Psoas muscle (tissue), 7 donors: ENCODE measurements at regions not wholly inside any gene's neighbourhood (a gene's known extent, or its start where the extent isn't known, plus 50 kb on each side); places are given as distances from the start of the nearest gene placed in this dataset.
A peak's percentile ranks its signal among the peaks of the same experiment; 100 is the strongest.

Source experiments
- ATAC-seq, 4 donors: fragments of 200-7000 bp; cut with Tn5 transposase; one replicate each; pipeline ENCODE4 v1.9.1; 2020; ENCODE audit warnings: moderate library complexity in 3 of 4, mild to moderate bottlenecking in 2 of 4
- DNase-seq, 2 donors: peaks; one replicate each; pipeline ENCODE4 v3.0.0-alpha.2; 2020
- H3K27ac ChIP-seq: fragments of 200-600 bp; one replicate; pipeline ENCODE4 v1.8.0; 2022
- H3K27me3 ChIP-seq, 3 donors: fragments of 200-600 bp in 1 of 3; one replicate each; pipeline versions ENCODE4 v1.6.1 to v1.8.0; 2013 to 2022; ENCODE audit warnings: low read length in 2 of 3, mild to moderate bottlenecking in 2 of 3, moderate library complexity in 1 of 3; ENCODE audit not compliant: insufficient read depth in 3 of 3
- H3K36me3 ChIP-seq, 2 donors: fragments of 200-600 bp in 1 of 2; one replicate each; pipeline versions ENCODE4 v1.6.1 to v1.8.0; 2013 to 2022; ENCODE audit warnings: low read depth in 1 of 2, mild to moderate bottlenecking in 1 of 2, moderate library complexity in 1 of 2; ENCODE audit not compliant: insufficient read depth in 1 of 2
- H3K4me1 ChIP-seq: fragments of 200-600 bp; one replicate; pipeline ENCODE4 v1.8.0; 2022
- H3K4me3 ChIP-seq: fragments of 200-600 bp; one replicate; pipeline ENCODE4 v1.8.0; 2022; ENCODE audit warnings: mild to moderate bottlenecking
- H3K9me3 ChIP-seq: fragments of 200-600 bp; one replicate; pipeline ENCODE4 v1.8.0; 2022
- WGBS, 3 donors: extraction: QIAGEN DNeasy Blood & Tissue Kit; methylation state at CpG; one replicate each; pipeline versions ENCODE4 v1.1.6 to v1.1.7; 2013; 5-methylcytosine and 5-hydroxymethylcytosine counted together
- intact Hi-C, 2 donors: fragments of 100-400 bp; cut with DNase I; formaldehyde crosslinking; loops; one replicate each; pipeline versions ENCODE4 v1.11.0 to v1.14.2; 2022
- TF ChIP-seq, protein P1 (sequence below): fragments of 200-600 bp; IDR thresholded peaks from one replicate; pipeline ENCODE4 v1.8.0; 2022; ENCODE audit warnings: antibody characterized with exemption
- donor health status: healthy with polysubstance abuse.
- donor health status: DM: no; HTN: no; CAD: no; lungs with moderate emphysema.
- donor health status: Bipolar disorder and iron deficiency.
- donor health status: healthy.
- donor health status: DM: yes; HTN: yes; CAD: no.
- donor health status: DM: no; HTN: no; CAD: no.
- donor health status: DM: yes; HTN: yes; CAD: no.

DNA sequence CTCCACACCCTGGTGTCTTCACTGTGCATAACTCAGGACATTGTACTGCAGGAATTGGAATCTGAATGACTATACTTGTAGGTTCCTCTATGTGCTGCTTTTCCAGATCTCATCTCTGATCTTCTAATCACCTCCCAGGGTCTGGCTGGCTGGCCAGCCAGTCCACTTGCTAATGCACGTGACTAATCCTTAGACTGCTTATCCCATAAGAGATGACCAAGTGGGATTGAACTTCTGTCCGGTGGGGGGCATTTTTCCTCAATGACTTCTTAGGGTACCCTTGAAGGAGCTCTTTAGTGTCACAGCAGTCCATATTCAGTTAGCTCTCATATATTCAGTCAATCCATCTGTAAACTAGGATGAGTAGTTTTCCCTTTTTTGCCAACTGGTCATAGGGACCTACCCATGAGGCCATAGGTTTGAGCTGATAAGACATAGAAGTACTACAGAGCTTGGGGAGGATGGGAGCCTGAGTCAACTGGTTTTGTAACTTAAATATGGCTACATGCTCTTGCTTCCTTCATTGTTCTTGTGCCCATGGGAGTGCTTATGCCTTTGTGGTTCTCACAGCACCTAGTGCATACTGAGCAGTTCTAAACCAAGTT is 71.9 kb upstream of the WDR1 start:
- H3K27me3 ChIP-seq: no peaks in the 10 kb centered on the region
- H3K36me3 ChIP-seq: no peaks in the 10 kb centered on the region
- H3K4me3 ChIP-seq: no peak overlapping the region
- no peaks in the 10 kb centered on the region for H3K4me1 ChIP-seq
- intact Hi-C loops: no loop called here
- TF ChIP-seq, protein P1, sequence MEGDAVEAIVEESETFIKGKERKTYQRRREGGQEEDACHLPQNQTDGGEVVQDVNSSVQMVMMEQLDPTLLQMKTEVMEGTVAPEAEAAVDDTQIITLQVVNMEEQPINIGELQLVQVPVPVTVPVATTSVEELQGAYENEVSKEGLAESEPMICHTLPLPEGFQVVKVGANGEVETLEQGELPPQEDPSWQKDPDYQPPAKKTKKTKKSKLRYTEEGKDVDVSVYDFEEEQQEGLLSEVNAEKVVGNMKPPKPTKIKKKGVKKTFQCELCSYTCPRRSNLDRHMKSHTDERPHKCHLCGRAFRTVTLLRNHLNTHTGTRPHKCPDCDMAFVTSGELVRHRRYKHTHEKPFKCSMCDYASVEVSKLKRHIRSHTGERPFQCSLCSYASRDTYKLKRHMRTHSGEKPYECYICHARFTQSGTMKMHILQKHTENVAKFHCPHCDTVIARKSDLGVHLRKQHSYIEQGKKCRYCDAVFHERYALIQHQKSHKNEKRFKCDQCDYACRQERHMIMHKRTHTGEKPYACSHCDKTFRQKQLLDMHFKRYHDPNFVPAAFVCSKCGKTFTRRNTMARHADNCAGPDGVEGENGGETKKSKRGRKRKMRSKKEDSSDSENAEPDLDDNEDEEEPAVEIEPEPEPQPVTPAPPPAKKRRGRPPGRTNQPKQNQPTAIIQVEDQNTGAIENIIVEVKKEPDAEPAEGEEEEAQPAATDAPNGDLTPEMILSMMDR: no peak
- H3K27ac ChIP-seq: no peak overlapping the region
- 80 to 93% (median 89%) methylated on average over 2 of the region's 2 CpGs for WGBS, 3 donors
- no peak for ATAC-seq
- DNase-seq: no peak
- no peaks in the 10 kb centered on the region for H3K9me3 ChIP-seq

DNA sequence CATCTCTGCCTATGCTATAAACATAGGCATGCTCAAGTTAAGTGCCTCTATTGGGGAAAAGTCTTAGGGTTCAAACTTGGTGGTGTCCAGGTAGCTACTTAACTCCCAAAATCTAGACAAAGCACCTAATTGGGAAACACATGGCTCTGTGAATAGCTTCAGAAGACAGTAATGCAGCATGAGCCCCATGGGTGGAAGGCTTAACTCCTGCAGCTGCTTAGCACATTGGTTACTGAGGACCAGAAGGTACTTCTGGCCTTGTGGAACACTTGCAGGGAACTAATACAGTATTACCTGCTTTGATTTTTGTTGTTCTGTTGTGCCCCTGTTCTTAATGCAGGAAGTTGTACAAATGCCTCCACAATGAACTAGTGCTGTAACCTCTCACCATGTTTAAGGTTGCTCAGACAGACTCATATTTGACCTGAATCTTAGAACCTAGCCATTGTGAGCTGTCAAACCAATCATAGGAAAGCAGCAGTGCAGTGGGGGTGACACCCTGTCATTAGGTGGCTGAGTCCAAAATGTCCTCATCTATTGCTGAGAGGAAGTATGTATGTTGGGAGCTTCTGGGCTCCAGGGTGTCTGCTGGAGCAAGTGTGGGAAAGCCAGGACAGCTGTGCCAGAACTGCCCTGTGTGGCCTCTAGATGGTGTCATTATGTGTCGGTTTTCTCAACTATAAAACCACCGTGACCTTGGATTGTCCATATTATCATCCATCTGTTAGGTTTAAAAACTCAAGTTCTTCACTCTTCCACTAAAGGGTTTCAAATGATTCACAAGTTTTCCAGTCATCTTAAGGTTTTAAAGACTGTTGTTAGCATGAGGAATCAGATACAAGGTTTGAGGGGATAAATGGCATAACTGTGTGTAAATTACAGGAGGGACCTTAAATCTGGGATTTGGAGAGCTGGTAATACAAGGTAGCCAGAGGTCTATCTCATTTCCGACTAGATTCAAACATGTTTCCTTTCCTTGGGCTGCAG is 69.9 kb upstream of the WDR1 start:
- no peak overlapping the region for H3K27ac ChIP-seq
- no peaks in the 10 kb centered on the region for H3K9me3 ChIP-seq
- no peaks in the 10 kb centered on the region for H3K36me3 ChIP-seq
- TF ChIP-seq, protein P1: no peak
- DNase-seq (no peak), ATAC-seq (peak in 1 of 4 donors; percentile 49)
- H3K4me1 ChIP-seq: no peaks in the 10 kb centered on the region
- H3K27me3 ChIP-seq: no peaks in the 10 kb centered on the region
- 14 to 38% (median 19%) methylated on average over 3 of the region's 3 CpGs for WGBS, 3 donors
- intact Hi-C loops: no loop called here
- no peak overlapping the region for H3K4me3 ChIP-seq

GRCh38 chr4:10185518-10186227 is 69.1 kb upstream of the WDR1 start:
- H3K27me3 ChIP-seq: no peaks in the 10 kb centered on the region
- no peaks in the 10 kb centered on the region for H3K4me1 ChIP-seq
- H3K9me3 ChIP-seq: no peaks in the 10 kb centered on the region
- DNase-seq: no peak
- ATAC-seq: peak in 2 of 4 donors; percentile 59 to 71
- H3K27ac ChIP-seq: no peak overlapping the region
- H3K36me3 ChIP-seq: no peaks in the 10 kb centered on the region
- H3K4me3 ChIP-seq: no peak overlapping the region
- intact Hi-C loops: no loop called here
- TF ChIP-seq, protein P1: no peak
- 89 to 91% (median 90%) methylated on average over 5 of the region's 5 CpGs for WGBS, 3 donors

DNA sequence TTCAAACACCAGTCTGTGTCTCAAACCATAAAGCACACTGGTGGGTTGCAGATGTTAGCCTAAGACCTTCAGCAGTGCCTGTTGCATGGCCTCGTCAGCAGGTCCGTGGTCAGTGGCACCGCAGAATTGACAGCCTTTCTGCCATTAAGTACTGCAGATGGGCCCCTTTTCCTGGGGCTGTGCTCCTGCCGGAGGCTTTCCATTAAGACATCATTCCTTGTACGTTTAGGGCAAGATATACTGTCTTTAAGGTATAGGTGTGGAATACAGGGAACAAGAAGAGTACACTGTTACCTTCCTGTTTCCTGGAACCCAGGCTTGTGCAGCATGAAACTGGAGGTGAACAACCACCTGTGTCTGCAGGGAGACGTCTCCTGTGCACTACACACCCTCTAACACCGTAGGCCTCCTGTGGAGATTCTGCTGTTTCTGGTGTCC is 67.9 kb upstream of the WDR1 start:
- no peak for DNase-seq
- Histone ChIP-seq H3K27ac (no peak overlapping the region), H3K9me3 (no peaks in the 10 kb centered on the region), H3K4me1 (no peaks in the 10 kb centered on the region), H3K27me3 (no peaks in the 10 kb centered on the region), H3K36me3 (no peaks in the 10 kb centered on the region), H3K4me3 (no peak overlapping the region)
- no peak for ATAC-seq
- TF ChIP-seq, protein P1: no peak
- intact Hi-C loops: no loop called here
- 80% methylated on average over 7 of the region's 7 CpGs for WGBS, 3 donors
